PC-3 (cell line): ENCODE measurements at regions not wholly inside any gene's neighbourhood (a gene's known extent, or its start where the extent isn't known, plus 50 kb on each side); places are given as distances from the start of the nearest gene placed in this dataset.

Source experiments
- EZH2phosphoT487 ChIP-seq: fragments of 300-600 bp; sonication (generic); IDR thresholded peaks from 2 replicates; pipeline ENCODE4 v1.6.1; 2018; ENCODE audit warnings: mild to moderate bottlenecking, antibody characterized with exemption, low read length, borderline replicate concordance
- TF ChIP-seq, protein P1 (sequence below): fragments of 300-600 bp; sonication (generic); conservative IDR thresholded peaks from 2 replicates; pipeline ENCODE4 v1.5.1; 2017; ENCODE audit warnings: antibody characterized with exemption, low read depth, mild to moderate bottlenecking, low read length

GRCh38 chr9:31894008-31894407 lies 490.4 kb upstream of the ACO1 start:
- TF ChIP-seq, protein P1, sequence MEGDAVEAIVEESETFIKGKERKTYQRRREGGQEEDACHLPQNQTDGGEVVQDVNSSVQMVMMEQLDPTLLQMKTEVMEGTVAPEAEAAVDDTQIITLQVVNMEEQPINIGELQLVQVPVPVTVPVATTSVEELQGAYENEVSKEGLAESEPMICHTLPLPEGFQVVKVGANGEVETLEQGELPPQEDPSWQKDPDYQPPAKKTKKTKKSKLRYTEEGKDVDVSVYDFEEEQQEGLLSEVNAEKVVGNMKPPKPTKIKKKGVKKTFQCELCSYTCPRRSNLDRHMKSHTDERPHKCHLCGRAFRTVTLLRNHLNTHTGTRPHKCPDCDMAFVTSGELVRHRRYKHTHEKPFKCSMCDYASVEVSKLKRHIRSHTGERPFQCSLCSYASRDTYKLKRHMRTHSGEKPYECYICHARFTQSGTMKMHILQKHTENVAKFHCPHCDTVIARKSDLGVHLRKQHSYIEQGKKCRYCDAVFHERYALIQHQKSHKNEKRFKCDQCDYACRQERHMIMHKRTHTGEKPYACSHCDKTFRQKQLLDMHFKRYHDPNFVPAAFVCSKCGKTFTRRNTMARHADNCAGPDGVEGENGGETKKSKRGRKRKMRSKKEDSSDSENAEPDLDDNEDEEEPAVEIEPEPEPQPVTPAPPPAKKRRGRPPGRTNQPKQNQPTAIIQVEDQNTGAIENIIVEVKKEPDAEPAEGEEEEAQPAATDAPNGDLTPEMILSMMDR: no peak
- no peak for TF ChIP-seq EZH2phosphoT487
